IMR-90 (cell line): ENCODE measurements at regions not wholly inside any gene's neighbourhood (a gene's known extent, or its start where the extent isn't known, plus 50 kb on each side); places are given as distances from the start of the nearest gene placed in this dataset.

ENCODE experiments used
- CEBPB ChIP-seq: IDR thresholded peaks from 2 replicates; pipeline ENCODE4 v1.6.1; 2012; ENCODE audit warnings: low read depth, low read length, improper control_type of control experiment
- CTCF ChIP-seq: conservative IDR thresholded peaks from 2 replicates; pipeline ENCODE4 v1.5.1; 2012; ENCODE audit warnings: mild to moderate bottlenecking, low read depth, low read length, improper control_type of control experiment
- MAFK ChIP-seq: IDR thresholded peaks from 2 replicates; pipeline ENCODE4 v1.6.1; 2012; ENCODE audit warnings: low read depth, low read length, improper control_type of control experiment
- TF ChIP-seq, protein P1 (sequence below): fragments of 150-350 bp; IDR thresholded peaks from 2 replicates; pipeline ENCODE4 v1.6.1; 2017; ENCODE audit warnings: mild to moderate bottlenecking, antibody characterized with exemption, low read length, low read depth

DNA sequence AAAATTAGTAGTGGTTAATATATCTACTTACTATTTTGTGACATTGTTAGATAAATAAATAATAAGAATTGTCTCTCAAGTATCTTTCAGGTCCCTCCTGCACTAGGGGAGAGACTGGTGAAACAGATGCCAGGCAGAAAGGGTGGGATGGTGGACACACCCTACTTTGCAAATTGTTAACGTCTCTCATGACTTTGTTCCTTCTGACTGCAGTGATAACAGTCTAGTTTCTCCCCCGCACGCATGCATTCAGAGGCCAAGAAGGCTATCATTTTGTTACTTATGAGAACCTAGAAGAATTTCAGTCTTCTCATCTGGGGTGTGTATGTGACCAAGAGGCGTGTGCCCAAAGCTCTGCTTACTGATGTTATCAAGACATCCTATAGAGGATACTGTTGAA is 152.3 kb downstream of the EDN1 start:
- no peak for TF ChIP-seq CTCF
- TF ChIP-seq MAFK: no peak
- TF ChIP-seq, protein P1, sequence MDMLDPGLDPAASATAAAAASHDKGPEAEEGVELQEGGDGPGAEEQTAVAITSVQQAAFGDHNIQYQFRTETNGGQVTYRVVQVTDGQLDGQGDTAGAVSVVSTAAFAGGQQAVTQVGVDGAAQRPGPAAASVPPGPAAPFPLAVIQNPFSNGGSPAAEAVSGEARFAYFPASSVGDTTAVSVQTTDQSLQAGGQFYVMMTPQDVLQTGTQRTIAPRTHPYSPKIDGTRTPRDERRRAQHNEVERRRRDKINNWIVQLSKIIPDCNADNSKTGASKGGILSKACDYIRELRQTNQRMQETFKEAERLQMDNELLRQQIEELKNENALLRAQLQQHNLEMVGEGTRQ: no peak
- TF ChIP-seq CEBPB: no peak
